SU-DHL-6 (cell line): ENCODE measurements at regions not wholly inside any gene's neighbourhood (a gene's known extent, or its start where the extent isn't known, plus 50 kb on each side); places are given as distances from the start of the nearest gene placed in this dataset.

Experiments used
- CTCF ChIP-seq: fragments of 200-600 bp; sonication (generic); IDR thresholded peaks from one replicate; pipeline ENCODE4 v1.5.1; 2017; ENCODE audit warnings: antibody characterized with exemption, mild to moderate bottlenecking, low read length, moderate library complexity; ENCODE audit not compliant: insufficient read depth, poor library complexity, severe bottlenecking
- EZH2phosphoT487 ChIP-seq: fragments of 200-600 bp; sonication (generic), shearing (Covaris generic); conservative IDR thresholded peaks from 2 replicates; pipeline ENCODE4 v1.6.1; 2018; ENCODE audit warnings: mild to moderate bottlenecking, antibody characterized with exemption, low read length, moderate library complexity, mixed read lengths

- TF ChIP-seq CTCF (no peak), EZH2phosphoT487 (no peak)
Observed at GRCh38 chr5:21681911-21682310, 1171.2 kb downstream of the CDH12 start.
